Prostate gland (tissue), 2 donors: ENCODE measurements at regions not wholly inside any gene's neighbourhood (a gene's known extent, or its start where the extent isn't known, plus 50 kb on each side); places are given as distances from the start of the nearest gene placed in this dataset.

Experiments
- CTCF ChIP-seq, 4 experiments: fragments of 200-600 bp in 2 of 4; fragments of 450-650 bp in 2 of 4; sonication (generic) in 2 of 4; IDR thresholded peaks; 1 replicate in 3 of 4; 2 replicates in 1 of 4; pipeline ENCODE4 v1.5.1; 2016 to 2019; ENCODE audit warnings: antibody characterized with exemption in 4 of 4, mild to moderate bottlenecking in 2 of 4, moderate library complexity in 2 of 4
- POLR2AphosphoS5 ChIP-seq: sonication (generic); formaldehyde crosslinking; IDR thresholded peaks from one replicate; pipeline ENCODE4 v1.6.1; 2017; ENCODE audit warnings: antibody characterized with exemption

DNA sequence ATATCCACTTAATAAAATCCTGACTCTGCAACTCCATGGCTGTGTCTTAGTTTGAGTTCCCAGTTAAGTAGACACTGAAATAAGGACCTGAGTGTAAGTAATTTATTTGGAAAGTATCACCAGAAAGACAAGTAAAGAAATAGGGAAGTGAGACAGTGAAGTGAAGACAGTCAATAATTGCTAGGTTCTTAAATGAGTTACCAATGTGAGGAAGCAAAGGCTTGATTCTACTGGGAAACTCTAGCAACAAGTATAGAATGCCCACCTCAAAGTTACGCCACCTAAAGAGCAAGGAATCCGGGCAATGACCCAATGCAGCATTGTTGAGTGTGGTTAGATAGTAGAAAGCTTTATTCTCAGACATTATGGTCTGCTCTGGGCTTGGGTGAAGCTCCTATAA is 383.9 kb downstream of the TLR4 start:
- TF ChIP-seq CTCF (IDR thresholded peaks at IDR 0.05) (no peak), POLR2AphosphoS5 (no peak)
